ENCODE measurements at regions not wholly inside any gene's neighbourhood (a gene's known extent, or its start where the extent isn't known, plus 50 kb on each side); places are given as distances from the start of the nearest gene placed in this dataset.

GRCh38 chr9:31146485-31147166 is 1237.8 kb upstream of the ACO1 start:
- no peak overlapping the region for H3K9ac ChIP-seq (ENCODE audit: low read depth, low read length, poor library complexity, severe bottlenecking)
- no peaks in the 10 kb centered on the region for H3F3A ChIP-seq (ENCODE audit: low read depth)

GRCh38 chr9:31153250-31153840 is 1231.1 kb upstream of the ACO1 start:
- Histone ChIP-seq H4K20me1 (ENCODE audit: insufficient read depth, low read length, poor library complexity, severe bottlenecking) (no peaks in the 10 kb centered on the region), H3F3A (ENCODE audit: low read depth) (no peaks in the 10 kb centered on the region), H3K4me2 (ENCODE audit: low read depth, low read length, poor library complexity, severe bottlenecking) (no peak overlapping the region), H3K9me3 (ENCODE audit: insufficient read depth, low read depth, low read length) (no peaks in the 10 kb centered on the region), H3K79me2 (ENCODE audit: insufficient read depth, low read length) (no peaks in the 10 kb centered on the region), H2AFZ (ENCODE audit: low read length) (no peak overlapping the region), H3K4me3 (ENCODE audit: low read length, poor library complexity, severe bottlenecking) (no peak overlapping the region), H3K27me3 (ENCODE audit: insufficient read depth, low read length, poor library complexity, severe bottlenecking) (no peaks in the 10 kb centered on the region), H3K9me2 (replicated peaks; ENCODE audit: low read depth, low read length) (no peaks in the 10 kb centered on the region), H3K9ac (ENCODE audit: low read depth, low read length, poor library complexity, severe bottlenecking) (no peak overlapping the region), H3K4me1 (ENCODE audit: insufficient read depth, low read length, poor library complexity, severe bottlenecking) (no peaks in the 10 kb centered on the region), H3K36me3 (ENCODE audit: insufficient read depth, low read length) (no peaks in the 10 kb centered on the region)
- TF ChIP-seq CTCF (conservative IDR thresholded peaks at IDR 0.05; ENCODE audit: low read length) (no peak), EZH2phosphoT487 (IDR thresholded peaks at IDR 0.05; ENCODE audit: borderline replicate concordance) (no peak)

More at GRCh38 chr9:31146485-31147166, 1237.8 kb upstream of the ACO1 start:
- H3K4me1 ChIP-seq (ENCODE audit: insufficient read depth, low read length, poor library complexity, severe bottlenecking) = no peaks in the 10 kb centered on the region
- H3K79me2 ChIP-seq (ENCODE audit: insufficient read depth, low read length) = no peaks in the 10 kb centered on the region
- H2AFZ ChIP-seq (ENCODE audit: low read length) = no peak overlapping the region
- no peaks in the 10 kb centered on the region for H3K27me3 ChIP-seq (ENCODE audit: insufficient read depth, low read length, poor library complexity, severe bottlenecking)
- no peaks in the 10 kb centered on the region for H4K20me1 ChIP-seq (ENCODE audit: insufficient read depth, low read length, poor library complexity, severe bottlenecking)
- no peaks in the 10 kb centered on the region for H3K36me3 ChIP-seq (ENCODE audit: insufficient read depth, low read length)
- H3K9me2 ChIP-seq (replicated peaks; ENCODE audit: low read depth, low read length) = no peaks in the 10 kb centered on the region
- H3K4me2 ChIP-seq (ENCODE audit: low read depth, low read length, poor library complexity, severe bottlenecking) = no peak overlapping the region
- no peak for TF ChIP-seq CTCF (conservative IDR thresholded peaks at IDR 0.05; ENCODE audit: low read length)
- no peak for TF ChIP-seq EZH2phosphoT487 (IDR thresholded peaks at IDR 0.05; ENCODE audit: borderline replicate concordance)
- H3K4me3 ChIP-seq (ENCODE audit: low read length, poor library complexity, severe bottlenecking) = no peak overlapping the region
- H3K9me3 ChIP-seq (ENCODE audit: insufficient read depth, low read depth, low read length) = no peaks in the 10 kb centered on the region

GRCh38 chr9:31166516-31166915 is 1217.9 kb upstream of the ACO1 start:
- no peak overlapping the region for H3K4me3 ChIP-seq (ENCODE audit: low read length, poor library complexity, severe bottlenecking)
- H3K4me2 ChIP-seq (ENCODE audit: low read depth, low read length, poor library complexity, severe bottlenecking) = no peak overlapping the region
- H3K9me2 ChIP-seq (replicated peaks; ENCODE audit: low read depth, low read length) = no peaks in the 10 kb centered on the region
- H3F3A ChIP-seq (ENCODE audit: low read depth) = no peaks in the 10 kb centered on the region
- H4K20me1 ChIP-seq (ENCODE audit: insufficient read depth, low read length, poor library complexity, severe bottlenecking) = no peaks in the 10 kb centered on the region
- no peaks in the 10 kb centered on the region for H3K4me1 ChIP-seq (ENCODE audit: insufficient read depth, low read length, poor library complexity, severe bottlenecking)
- H3K9ac ChIP-seq (ENCODE audit: low read depth, low read length, poor library complexity, severe bottlenecking) = no peak overlapping the region
- H3K36me3 ChIP-seq (ENCODE audit: insufficient read depth, low read length) = no peaks in the 10 kb centered on the region
- TF ChIP-seq EZH2phosphoT487 (IDR thresholded peaks at IDR 0.05; ENCODE audit: borderline replicate concordance) (no peak), CTCF (conservative IDR thresholded peaks at IDR 0.05; ENCODE audit: low read length) (no peak)
- H2AFZ ChIP-seq (ENCODE audit: low read length) = no peak overlapping the region
- no peaks in the 10 kb centered on the region for H3K79me2 ChIP-seq (ENCODE audit: insufficient read depth, low read length)
- H3K27me3 ChIP-seq (ENCODE audit: insufficient read depth, low read length, poor library complexity, severe bottlenecking) = no peaks in the 10 kb centered on the region
- H3K9me3 ChIP-seq (ENCODE audit: insufficient read depth, low read depth, low read length) = no peaks in the 10 kb centered on the region; the same call in 1 of the 2 replicates

Measured in Loucy (cell line).